ENCODE measurements at regions not wholly inside any gene's neighbourhood (a gene's known extent, or its start where the extent isn't known, plus 50 kb on each side); places are given as distances from the start of the nearest gene placed in this dataset.
A peak's percentile ranks its signal among the peaks of the same experiment; 100 is the strongest.

DNA sequence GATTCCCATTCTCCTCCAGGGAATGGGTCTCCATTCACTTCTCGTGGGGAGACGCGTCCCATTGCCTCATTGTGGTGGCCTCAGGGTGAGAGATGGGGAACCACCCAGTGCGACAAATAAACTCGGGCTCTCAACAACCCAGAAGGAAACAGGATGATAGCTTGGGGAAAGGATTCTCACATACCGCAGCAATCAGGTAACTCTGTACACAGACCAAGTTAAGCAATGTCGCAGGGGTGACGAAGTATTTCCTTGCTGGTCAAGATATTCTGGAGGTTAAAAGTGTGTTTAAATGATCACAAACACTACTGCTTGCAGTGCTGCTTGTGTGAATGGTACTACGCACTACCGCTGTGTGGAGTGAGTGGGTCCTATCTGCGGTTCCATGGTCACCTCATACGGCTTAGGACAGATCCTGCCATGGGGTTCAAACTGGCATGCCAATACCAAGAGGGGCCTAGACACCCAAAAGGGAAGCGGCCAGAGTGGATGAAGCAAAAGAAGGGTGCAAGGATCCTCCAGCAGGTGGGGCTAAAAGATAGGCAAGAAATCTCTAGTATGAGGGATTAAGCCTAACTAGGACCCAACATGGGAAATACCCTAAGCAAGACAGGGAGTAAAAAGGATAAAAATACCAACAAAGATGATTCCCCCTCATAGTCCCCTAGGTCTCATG lies 143.8 kb upstream of the TMEM106B start:
- Mint-ChIP-seq H3K4me1 (peaks cover 13 to 33% of the 10 kb centered on the region in 2 donors), H3K9me3 (no peaks in the 10 kb centered on the region), H3K36me3 (no peaks in the 10 kb centered on the region), H3K4me3 (no peak overlapping the region), H3K27me3 (no peaks in the 10 kb centered on the region), H3K27ac (peak overlapping the region; percentile 0)
- ATAC-seq (replicated peaks) (peak; percentile 48 to 52), DNase-seq (peak; percentile 17)

DNA sequence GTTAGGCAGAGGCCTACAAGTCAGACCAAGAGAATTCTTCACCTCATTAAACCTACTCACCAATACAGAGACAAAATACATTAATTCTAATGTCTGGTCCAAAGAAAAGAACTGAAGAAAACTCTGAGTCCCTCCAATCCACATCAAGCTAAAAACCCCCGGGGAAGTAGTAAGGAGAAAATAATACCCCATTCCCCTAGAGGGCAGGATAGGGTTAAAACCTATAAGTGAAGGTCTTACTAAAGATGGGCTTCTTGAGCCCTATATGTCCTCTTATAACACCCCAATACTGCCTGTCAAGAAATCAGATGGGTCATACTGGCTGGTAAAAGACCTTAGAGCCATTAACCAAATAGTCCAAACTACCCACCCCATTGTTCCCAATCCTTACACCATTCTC lies 141.3 kb upstream of the TMEM106B start:
- ATAC-seq (replicated peaks) (no peak), DNase-seq (no peak)
- H3K4me1 Mint-ChIP-seq, result peaks cover 13 to 29% of the 10 kb centered on the region in 2 donors
- H3K9me3 Mint-ChIP-seq, result peaks cover under 1 to 2% of the 10 kb centered on the region in 2 donors
- no peaks in the 10 kb centered on the region for H3K36me3 Mint-ChIP-seq
- no peaks in the 10 kb centered on the region for H3K27me3 Mint-ChIP-seq
- H3K4me3 Mint-ChIP-seq, result no peak overlapping the region
- no peak overlapping the region for H3K27ac Mint-ChIP-seq

DNA sequence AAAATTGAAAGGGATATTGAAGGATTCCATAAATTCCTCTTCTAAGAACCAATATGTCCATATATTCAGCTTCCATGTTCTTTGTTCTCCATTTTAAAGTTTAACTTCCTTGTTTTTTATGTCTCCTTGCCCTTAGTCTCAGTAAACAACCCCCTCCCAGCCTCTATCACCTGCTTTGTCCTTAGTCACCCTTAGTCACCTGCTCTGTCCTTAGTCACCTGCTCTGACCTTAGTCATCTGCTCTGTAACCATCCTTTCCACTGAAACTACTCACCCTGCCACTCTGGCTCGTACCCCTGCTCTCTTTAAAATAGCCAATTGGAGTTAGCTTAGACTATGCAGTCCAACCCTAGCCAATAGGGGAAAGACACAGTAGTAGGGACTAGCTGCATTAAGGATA lies 136.2 kb upstream of the TMEM106B start:
- Mint-ChIP-seq H3K9me3 (peaks cover 14 to 18% of the 10 kb centered on the region in 2 donors), H3K4me1 (no peaks in the 10 kb centered on the region), H3K27me3 (no peaks in the 10 kb centered on the region), H3K36me3 (peaks cover 3 to 4% of the 10 kb centered on the region in 2 donors), H3K4me3 (no peak overlapping the region), H3K27ac (no peak overlapping the region)
- no peak for ATAC-seq (replicated peaks)
- no peak for DNase-seq

DNA sequence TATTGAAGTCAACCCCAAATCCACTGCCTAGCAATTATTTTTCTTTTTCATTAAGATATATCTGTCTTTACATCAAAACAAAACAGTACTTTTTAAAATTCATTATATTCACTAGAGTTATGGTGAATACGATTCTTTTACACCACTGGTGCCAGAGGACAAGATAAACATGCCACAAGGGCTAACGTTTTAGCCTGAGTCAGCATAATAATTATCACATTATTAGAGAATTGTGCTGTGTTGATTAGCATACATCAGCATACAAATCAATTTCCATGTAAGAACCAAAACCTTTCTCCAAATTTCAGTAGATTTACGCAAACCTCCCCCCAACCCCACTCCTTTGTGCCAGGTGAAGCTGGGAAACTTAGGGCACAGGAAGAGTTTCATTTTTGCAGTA lies 131.1 kb upstream of the TMEM106B start:
- Mint-ChIP-seq H3K27me3 (no peaks in the 10 kb centered on the region), H3K27ac (no peak overlapping the region), H3K4me3 (no peak overlapping the region), H3K9me3 (peaks cover 11 to 14% of the 10 kb centered on the region in 2 donors), H3K36me3 (peaks cover 3 to 4% of the 10 kb centered on the region in 2 donors), H3K4me1 (no peaks in the 10 kb centered on the region)
- DNase-seq (no peak), ATAC-seq (replicated peaks) (no peak)

DNA sequence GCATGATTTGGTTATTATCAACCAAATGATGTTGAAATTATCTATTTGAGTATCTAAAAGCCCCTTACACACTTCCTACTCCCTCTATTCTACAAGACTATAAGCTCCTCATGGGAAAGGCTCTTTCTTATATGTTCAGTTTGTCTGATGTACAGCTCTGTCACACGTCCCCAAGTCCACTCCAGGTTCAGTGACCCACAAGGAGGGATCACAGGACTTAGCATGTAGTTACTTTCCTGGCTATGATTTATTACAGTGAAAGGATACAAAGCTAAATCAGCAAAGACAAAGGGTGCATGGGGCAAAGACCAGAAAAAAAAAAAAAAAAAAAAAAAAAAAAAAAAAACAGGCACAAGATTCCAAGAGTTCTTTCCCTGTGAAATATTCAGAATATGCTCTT lies 125.6 kb upstream of the TMEM106B start:
- Mint-ChIP-seq H3K4me1 (no peaks in the 10 kb centered on the region), H3K4me3 (no peak overlapping the region), H3K27ac (no peak overlapping the region), H3K27me3 (peaks cover 0 to 3% of the 10 kb centered on the region in 2 donors), H3K9me3 (no peaks in the 10 kb centered on the region), H3K36me3 (no peaks in the 10 kb centered on the region)
- ATAC-seq (replicated peaks), result no peak
- DNase-seq, result no peak

DNA sequence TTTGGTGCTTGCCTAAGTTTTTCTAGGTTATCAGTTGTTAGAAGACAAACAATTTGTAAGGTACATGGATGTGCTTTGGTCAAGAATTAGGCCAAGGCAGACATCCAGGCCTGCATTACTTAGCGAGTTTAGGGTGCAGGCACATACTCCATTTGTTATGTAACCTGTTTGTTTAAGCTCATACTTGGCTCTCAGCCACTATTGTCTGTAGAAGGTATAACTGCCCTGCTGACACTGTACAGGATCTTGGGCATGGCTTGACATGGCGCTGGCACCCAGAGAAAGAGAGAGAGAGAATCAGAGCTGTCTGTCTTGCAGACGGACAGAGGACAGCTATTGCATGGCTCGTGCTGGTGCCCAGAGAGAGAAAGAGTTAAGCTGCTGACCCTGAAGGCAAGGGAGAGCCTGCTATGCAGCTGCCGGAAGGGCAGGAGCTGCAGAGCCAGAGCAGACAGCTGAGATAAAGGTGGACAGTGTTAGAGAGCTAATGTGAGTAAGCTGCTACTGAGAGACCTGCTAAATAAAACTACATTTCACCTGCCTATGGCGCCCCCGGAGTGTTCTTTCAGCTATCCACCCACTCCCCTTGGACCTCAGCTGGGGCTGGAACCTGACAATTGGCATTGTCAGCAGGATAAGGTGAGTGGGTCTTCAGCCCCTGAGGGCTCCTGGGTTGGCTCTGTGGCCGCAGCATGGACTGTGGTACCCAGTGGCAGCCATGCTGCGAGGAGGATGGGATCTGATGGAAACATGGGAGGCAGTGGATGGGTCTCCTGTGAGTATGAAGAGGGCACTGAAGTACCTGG lies 120.9 kb upstream of the TMEM106B start:
- H3K4me1 Mint-ChIP-seq, result no peaks in the 10 kb centered on the region
- no peak overlapping the region for H3K4me3 Mint-ChIP-seq
- peaks cover 0 to 2% of the 10 kb centered on the region in 2 donors for H3K36me3 Mint-ChIP-seq
- H3K27me3 Mint-ChIP-seq, result peaks cover 3 to 7% of the 10 kb centered on the region in 2 donors
- no peak overlapping the region for H3K27ac Mint-ChIP-seq
- H3K9me3 Mint-ChIP-seq, result no peaks in the 10 kb centered on the region
- DNase-seq (no peak), ATAC-seq (replicated peaks) (peak in 1 of 2 donors; percentile 14)

DNA sequence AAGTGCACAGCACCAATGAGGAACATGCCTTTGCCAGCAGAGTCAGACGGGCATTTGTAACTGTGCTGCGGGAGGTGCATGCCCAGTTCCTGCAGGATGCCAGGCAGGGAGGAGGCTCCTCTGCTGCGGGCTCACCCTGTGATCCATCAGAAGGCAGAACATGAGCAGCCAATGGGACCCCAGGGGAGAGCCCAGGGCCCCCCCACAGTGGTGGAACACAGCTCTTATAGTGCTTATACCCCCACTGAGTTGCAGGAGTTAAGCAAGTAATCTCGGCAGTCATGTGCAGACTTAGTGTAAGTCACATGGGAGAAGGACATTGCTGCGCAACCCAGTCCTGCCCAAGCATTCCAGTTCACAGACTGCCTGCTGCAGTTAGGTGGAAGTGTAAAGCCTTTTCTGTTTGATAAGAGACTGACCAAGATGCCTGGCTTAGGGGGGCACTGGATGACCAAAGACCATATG lies 120.3 kb upstream of the TMEM106B start:
- DNase-seq (no peak), ATAC-seq (replicated peaks) (peak in 1 of 2 donors; percentile 10)
- H3K4me1 Mint-ChIP-seq, result no peaks in the 10 kb centered on the region
- no peaks in the 10 kb centered on the region for H3K9me3 Mint-ChIP-seq
- H3K27ac Mint-ChIP-seq, result no peak overlapping the region
- H3K27me3 Mint-ChIP-seq, result peaks cover 3 to 7% of the 10 kb centered on the region in 2 donors
- peaks cover 0 to 2% of the 10 kb centered on the region in 2 donors for H3K36me3 Mint-ChIP-seq
- no peak overlapping the region for H3K4me3 Mint-ChIP-seq

DNA sequence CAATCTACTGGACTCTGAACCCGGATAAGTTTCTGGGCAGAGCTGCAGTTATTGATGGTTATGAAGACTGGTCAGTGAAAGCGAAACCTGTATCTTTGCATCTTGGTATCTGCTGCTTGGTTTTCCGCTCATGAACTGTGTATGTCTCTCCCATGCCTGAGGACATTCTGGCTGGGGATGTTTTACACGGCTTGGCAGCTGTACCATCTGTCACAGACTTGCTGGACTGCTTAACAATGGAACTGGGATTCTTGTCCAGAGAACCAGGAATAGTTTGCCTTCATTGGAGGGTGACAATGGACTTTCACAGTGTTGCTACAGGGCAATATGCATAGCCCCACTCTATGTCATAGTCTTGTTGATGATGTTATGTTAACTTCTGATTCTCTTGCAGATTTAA lies 119.9 kb upstream of the TMEM106B start:
- Mint-ChIP-seq H3K9me3 (no peaks in the 10 kb centered on the region), H3K4me1 (no peaks in the 10 kb centered on the region), H3K4me3 (no peak overlapping the region), H3K36me3 (peaks cover 0 to 2% of the 10 kb centered on the region in 2 donors), H3K27ac (no peak overlapping the region), H3K27me3 (peaks cover 3 to 7% of the 10 kb centered on the region in 2 donors)
- ATAC-seq (replicated peaks) (no peak), DNase-seq (no peak)

DNA sequence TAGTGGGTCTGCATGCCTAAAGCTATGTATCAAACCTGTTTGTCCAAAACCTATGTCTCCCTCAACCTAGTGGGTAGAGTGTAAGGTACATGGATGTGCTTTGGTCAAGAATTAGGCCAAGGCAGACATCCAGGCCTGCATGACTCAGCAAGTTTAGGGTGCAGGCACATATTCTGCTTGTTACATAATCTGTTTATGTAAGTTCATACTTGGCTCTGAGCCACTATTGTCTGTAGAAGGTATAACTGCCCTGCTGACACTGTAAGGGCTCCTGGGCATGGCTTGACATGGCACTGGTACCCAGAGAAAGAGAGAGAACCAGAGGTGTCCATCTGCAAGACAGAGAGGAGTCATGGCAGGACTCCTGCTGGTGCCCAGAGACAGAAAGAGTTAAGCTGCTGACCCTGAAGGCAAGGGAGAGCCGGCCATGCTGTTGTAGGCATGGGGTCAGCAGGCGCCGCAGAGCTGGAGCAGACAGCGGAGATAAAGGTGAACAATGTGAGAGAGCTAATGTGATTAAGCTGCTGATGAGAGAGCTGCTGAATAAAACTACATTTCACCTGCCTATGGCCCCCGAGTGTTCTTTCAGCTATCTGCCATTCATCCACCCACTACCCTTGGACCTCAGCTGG lies 118.5 kb upstream of the TMEM106B start:
- H3K4me1 Mint-ChIP-seq, result no peaks in the 10 kb centered on the region
- no peak overlapping the region for H3K4me3 Mint-ChIP-seq
- H3K9me3 Mint-ChIP-seq, result no peaks in the 10 kb centered on the region
- DNase-seq, result no peak
- no peak for ATAC-seq (replicated peaks)
- H3K27me3 Mint-ChIP-seq, result peaks cover 3 to 7% of the 10 kb centered on the region in 2 donors
- peaks cover 0 to 2% of the 10 kb centered on the region in 2 donors for H3K36me3 Mint-ChIP-seq
- no peak overlapping the region for H3K27ac Mint-ChIP-seq

DNA sequence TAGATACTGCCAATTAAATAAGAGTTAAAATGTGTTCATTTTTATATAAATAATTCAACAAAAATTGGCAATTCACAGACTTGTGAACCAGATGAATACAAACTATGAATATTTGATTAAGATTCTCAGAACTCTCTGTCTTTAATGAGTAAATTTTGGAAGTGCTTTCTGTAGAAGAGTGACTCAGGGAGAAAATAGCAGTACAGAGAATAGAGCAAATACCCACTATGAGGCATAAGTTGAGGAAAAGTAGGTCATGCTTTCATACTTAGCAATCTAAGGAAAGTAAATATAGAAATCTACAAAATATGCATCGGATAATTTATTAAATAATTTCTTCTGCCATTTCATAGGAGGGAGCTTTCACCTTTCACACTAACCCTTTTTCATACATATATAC lies 117.7 kb upstream of the TMEM106B start:
- H3K9me3 Mint-ChIP-seq, result no peaks in the 10 kb centered on the region
- H3K4me1 Mint-ChIP-seq, result no peaks in the 10 kb centered on the region
- peaks cover 0 to 2% of the 10 kb centered on the region in 2 donors for H3K36me3 Mint-ChIP-seq
- H3K27me3 Mint-ChIP-seq, result peaks cover 3 to 7% of the 10 kb centered on the region in 2 donors
- no peak for ATAC-seq (replicated peaks)
- H3K4me3 Mint-ChIP-seq, result no peak overlapping the region
- no peak for DNase-seq
- no peak overlapping the region for H3K27ac Mint-ChIP-seq

DNA sequence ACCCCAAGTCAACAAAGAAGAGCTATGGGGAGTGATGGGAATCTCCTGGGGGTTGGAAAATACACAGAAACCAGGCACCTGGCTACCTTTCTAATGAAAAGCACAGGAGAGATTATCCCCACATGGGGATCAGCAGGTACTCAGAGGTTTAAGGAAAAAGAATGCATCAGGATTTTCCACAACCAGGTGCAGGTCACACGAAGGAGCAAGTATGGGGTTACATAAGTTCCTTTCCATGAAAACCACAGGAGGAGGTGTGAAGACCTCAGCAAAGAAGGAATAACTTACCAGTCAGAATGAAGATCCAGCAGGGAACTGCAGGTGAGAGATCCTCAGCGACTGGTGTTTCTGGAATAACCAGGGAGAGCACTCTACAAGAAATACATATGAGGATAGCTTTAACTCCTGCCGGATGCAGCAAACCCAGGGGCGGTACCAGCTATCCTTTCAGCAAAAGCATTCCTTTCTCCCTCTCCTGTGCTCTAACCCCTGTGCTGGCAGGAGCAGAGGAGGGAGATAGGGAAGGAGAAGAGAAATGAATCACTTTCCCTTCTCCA lies 116.7 kb upstream of the TMEM106B start:
- Mint-ChIP-seq H3K9me3 (peaks cover 0 to 2% of the 10 kb centered on the region in 2 donors), H3K4me3 (no peak overlapping the region), H3K4me1 (no peaks in the 10 kb centered on the region), H3K27ac (no peak overlapping the region), H3K27me3 (peaks cover 3 to 7% of the 10 kb centered on the region in 2 donors), H3K36me3 (peaks cover 0 to 2% of the 10 kb centered on the region in 2 donors)
- no peak for DNase-seq
- no peak for ATAC-seq (replicated peaks)

DNA sequence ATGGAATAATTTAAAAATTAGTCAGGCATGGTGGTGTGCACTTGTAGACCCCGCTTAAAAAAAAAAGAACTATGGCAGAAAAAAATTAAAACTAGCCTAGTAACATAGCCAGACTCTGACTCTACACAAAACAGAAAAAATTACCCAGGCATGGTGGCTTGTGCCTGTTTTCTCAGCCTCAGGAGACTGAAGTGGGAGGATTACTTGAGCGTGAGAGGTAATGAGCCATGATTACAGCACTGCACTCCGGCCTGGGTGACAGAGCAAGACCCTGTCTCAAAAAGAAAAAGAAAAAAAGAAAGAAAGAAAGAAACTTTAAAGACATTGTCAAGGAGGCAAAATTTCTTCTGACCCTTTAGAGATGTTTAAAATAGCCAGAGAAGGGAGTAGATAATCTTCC lies 109.0 kb upstream of the TMEM106B start:
- Mint-ChIP-seq H3K27ac (no peak overlapping the region), H3K27me3 (no peaks in the 10 kb centered on the region), H3K9me3 (peaks cover 4 to 5% of the 10 kb centered on the region in 2 donors), H3K4me1 (no peaks in the 10 kb centered on the region), H3K36me3 (no peaks in the 10 kb centered on the region), H3K4me3 (no peak overlapping the region)
- no peak for ATAC-seq (replicated peaks)
- DNase-seq, result no peak

DNA sequence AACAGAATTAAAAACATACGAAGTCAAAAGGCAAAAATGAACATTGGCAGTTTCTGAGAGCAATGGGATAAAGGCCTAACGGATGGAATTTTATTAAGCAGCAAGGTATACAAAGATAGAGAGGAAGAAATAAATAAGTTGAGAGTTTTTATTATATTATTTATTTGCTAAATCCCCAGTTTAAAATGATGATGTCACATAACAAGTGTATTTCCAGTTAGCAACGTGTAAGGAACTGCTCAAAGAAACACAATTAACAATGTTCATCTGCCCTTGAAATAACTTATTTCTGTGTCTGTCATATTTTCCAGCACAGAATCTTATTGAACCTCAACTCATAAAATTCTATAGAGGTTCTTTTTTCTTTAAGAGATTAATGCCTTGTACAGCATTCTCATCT lies 108.6 kb upstream of the TMEM106B start:
- no peaks in the 10 kb centered on the region for H3K27me3 Mint-ChIP-seq
- H3K4me3 Mint-ChIP-seq, result no peak overlapping the region
- H3K9me3 Mint-ChIP-seq, result peaks cover 4 to 5% of the 10 kb centered on the region in 2 donors
- no peak for ATAC-seq (replicated peaks)
- no peak for DNase-seq
- no peak overlapping the region for H3K27ac Mint-ChIP-seq
- H3K36me3 Mint-ChIP-seq, result no peaks in the 10 kb centered on the region
- no peaks in the 10 kb centered on the region for H3K4me1 Mint-ChIP-seq

DNA sequence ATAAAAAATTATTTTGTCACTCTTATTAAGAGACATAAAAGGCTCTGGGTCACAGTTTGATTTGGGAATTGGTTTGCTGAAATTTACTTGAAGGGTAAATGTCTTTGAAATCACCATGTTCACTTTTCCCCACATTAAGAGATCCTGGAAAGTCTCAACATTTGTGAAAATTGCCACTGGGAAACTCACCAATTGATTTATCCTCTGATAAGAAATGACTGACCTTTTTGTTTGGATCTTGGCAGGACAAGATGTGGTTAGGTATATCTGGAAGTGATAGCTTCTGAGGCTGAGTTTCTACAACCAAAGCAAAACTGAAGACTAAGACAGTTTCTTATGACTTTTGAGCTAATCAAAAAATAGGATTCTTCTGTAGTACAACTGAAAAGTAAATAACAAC lies 107.1 kb upstream of the TMEM106B start:
- no peak for ATAC-seq (replicated peaks)
- no peaks in the 10 kb centered on the region for H3K36me3 Mint-ChIP-seq
- H3K4me3 Mint-ChIP-seq, result no peak overlapping the region
- no peak for DNase-seq
- no peak overlapping the region for H3K27ac Mint-ChIP-seq
- H3K4me1 Mint-ChIP-seq, result no peaks in the 10 kb centered on the region
- H3K9me3 Mint-ChIP-seq, result peaks cover 4 to 5% of the 10 kb centered on the region in 2 donors
- H3K27me3 Mint-ChIP-seq, result peaks cover 0 to 1% of the 10 kb centered on the region in 2 donors

Measured in stimulated activated naive B cell treated with anti-CD40 and anti-IgM and Interleukin-4, amounts not matched to agents 10 μg/mL and 1 μg/mL and 100 μg/mL, for 72 hours (primary cell).